A549 (cell line): ENCODE measurements at regions not wholly inside any gene's neighbourhood (a gene's known extent, or its start where the extent isn't known, plus 50 kb on each side); places are given as distances from the start of the nearest gene placed in this dataset.

Source experiments
- JUN ChIP-seq, 2 experiments: fragments of >200 bp; sonication (Bioruptor Twin); formaldehyde crosslinking; IDR thresholded peaks; 2 replicates in 1 of 2; 3 replicates in 1 of 2; pipeline ENCODE4 v1.6.1; 2016 to 2017
- ZFP36 ChIP-seq: fragments of 450-650 bp; IDR thresholded peaks from 2 replicates; pipeline ENCODE4 v1.6.1; 2014; ENCODE audit warnings: borderline replicate concordance; ENCODE audit not compliant: partially characterized antibody

- TF ChIP-seq ZFP36: no peak
- TF ChIP-seq JUN (IDR thresholded peaks at IDR 0.05): no peak
These were observed 1012.8 kb upstream of the GYPC start for GRCh38 chr2:125643128-125643527.
